Right lobe of liver (tissue), 4 donors: ENCODE measurements at regions not wholly inside any gene's neighbourhood (a gene's known extent, or its start where the extent isn't known, plus 50 kb on each side); places are given as distances from the start of the nearest gene placed in this dataset.

Source experiments
- CTCF ChIP-seq, 4 donors: fragments of 200-600 bp in 3 of 4; fragments of 450-650 bp in 1 of 4; IDR thresholded peaks; one replicate each; pipeline versions ENCODE4 v1.5.1 to v1.8.0; 2016 to 2022; ENCODE audit warnings: antibody characterized with exemption in 4 of 4, mild to moderate bottlenecking in 2 of 4
- POLR2A ChIP-seq: fragments of 450-650 bp; IDR thresholded peaks from one replicate; pipeline ENCODE4 v1.6.1; 2017; ENCODE audit warnings: antibody characterized with exemption, mild to moderate bottlenecking
- donor health status: DM: no; HTN: no; CAD: no.
- donor health status: DM: no; HTN: no; CAD: no.
- donor health status: DM: no; HTN: yes; CAD: no.

DNA sequence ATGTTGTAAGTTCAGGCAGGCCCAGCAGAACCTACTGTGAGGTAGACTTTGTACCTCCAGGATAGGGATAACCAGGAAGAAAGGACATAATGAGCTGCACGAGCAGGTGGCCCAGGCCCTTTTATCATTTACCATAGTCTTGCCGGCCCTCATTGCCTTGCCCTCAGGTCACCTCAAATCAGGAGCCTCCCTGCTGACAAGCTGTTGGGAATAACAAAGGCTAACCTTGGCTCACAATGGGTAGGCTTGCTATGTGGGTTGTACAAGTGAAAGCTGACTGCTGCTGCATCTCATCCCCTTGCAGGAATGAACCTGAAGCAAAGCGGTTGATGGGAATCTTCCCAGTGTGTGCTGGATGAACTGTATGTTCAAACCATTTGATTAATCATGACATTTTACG, 159.5 kb upstream of the ACTBL2 start:
- TF ChIP-seq CTCF (IDR thresholded peaks at IDR 0.05), result no peak
- no peak for TF ChIP-seq POLR2A
